SK-N-DZ (cell line): ENCODE measurements at regions not wholly inside any gene's neighbourhood (a gene's known extent, or its start where the extent isn't known, plus 50 kb on each side); places are given as distances from the start of the nearest gene placed in this dataset.
"Not testable (repeated sequence)": the region's sequence is repeated elsewhere in the genome, so short reads cannot be mapped to it uniquely, and the experiment has no call there.

Source experiments
- DNase-seq: peaks from one replicate; pipeline ENCODE4 v3.0.0-alpha.2; 2015; ENCODE audit warnings: low spot score

GRCh38 chr11:82536706-82537105 lies 197.0 kb downstream of the FAM181B start:
- DNase-seq = no peak

- DNase-seq = no peak
Measured at GRCh38 chr11:82533628-82534327, 199.9 kb downstream of the FAM181B start.

- no peak for DNase-seq
Measured at GRCh38 chr11:82529936-82530335, 203.7 kb downstream of the FAM181B start.

- DNase-seq = no peak
Measured at GRCh38 chr11:82527081-82527584, 206.5 kb downstream of the FAM181B start.

GRCh38 chr11:82523141-82523540 lies 210.5 kb downstream of the FAM181B start:
- no peak for DNase-seq

GRCh38 chr11:82521427-82521826 lies 212.2 kb downstream of the FAM181B start:
- no peak for DNase-seq

- DNase-seq = no peak
Measured at GRCh38 chr11:82507288-82507687, 226.4 kb downstream of the FAM181B start.

- no peak for DNase-seq
Measured at GRCh38 chr11:82505379-82505778, 228.3 kb downstream of the FAM181B start.

- DNase-seq = not testable (repeated sequence)
Measured at GRCh38 chr11:82501174-82501573, 232.5 kb downstream of the FAM181B start.

- DNase-seq = peak; percentile 62
Measured at GRCh38 chr11:82494988-82495432, 238.7 kb downstream of the FAM181B start.

GRCh38 chr11:82474876-82475275 lies 258.8 kb downstream of the FAM181B start:
- no peak for DNase-seq

GRCh38 chr11:82465481-82465880 lies 268.2 kb downstream of the FAM181B start:
- DNase-seq = no peak

- DNase-seq = peak; percentile 24
Measured at GRCh38 chr11:82462608-82463242, 270.9 kb downstream of the FAM181B start.

- DNase-seq = no peak
Measured at GRCh38 chr11:82458761-82459160, 274.9 kb downstream of the FAM181B start.

- DNase-seq = no peak
Measured at GRCh38 chr11:82458147-82458546, 275.5 kb downstream of the FAM181B start.

- DNase-seq = no peak
Measured at GRCh38 chr11:82450996-82451395, 282.7 kb downstream of the FAM181B start.

- DNase-seq = no peak
Measured at GRCh38 chr11:82406611-82407010, 327.1 kb downstream of the FAM181B start.

GRCh38 chr11:82405421-82405820 lies 328.2 kb downstream of the FAM181B start:
- no peak for DNase-seq

- DNase-seq = no peak
Measured at GRCh38 chr11:82404981-82405380, 328.7 kb downstream of the FAM181B start.

- no peak for DNase-seq
Measured at GRCh38 chr11:82403640-82404305, 329.9 kb downstream of the FAM181B start.

GRCh38 chr11:82398300-82398815 lies 335.3 kb downstream of the FAM181B start:
- DNase-seq = no peak

- DNase-seq = not testable (repeated sequence)
Measured at GRCh38 chr11:82396639-82397038, 337.0 kb downstream of the FAM181B start.
